GM11168 (cell line): ENCODE measurements at regions not wholly inside any gene's neighbourhood (a gene's known extent, or its start where the extent isn't known, plus 50 kb on each side); places are given as distances from the start of the nearest gene placed in this dataset.
"Not testable (repeated sequence)": the region's sequence is repeated elsewhere in the genome, so short reads cannot be mapped to it uniquely, and the experiment has no call there.

Source experiments
- in situ Hi-C: fragments of 300-500 bp; cut with MboI; formaldehyde crosslinking; loops from one replicate; pipeline ENCODE4 v1.12.0; 2022; ENCODE audit warnings: low sequenced_read_pairs; ENCODE audit not compliant: unreplicated experiment

DNA sequence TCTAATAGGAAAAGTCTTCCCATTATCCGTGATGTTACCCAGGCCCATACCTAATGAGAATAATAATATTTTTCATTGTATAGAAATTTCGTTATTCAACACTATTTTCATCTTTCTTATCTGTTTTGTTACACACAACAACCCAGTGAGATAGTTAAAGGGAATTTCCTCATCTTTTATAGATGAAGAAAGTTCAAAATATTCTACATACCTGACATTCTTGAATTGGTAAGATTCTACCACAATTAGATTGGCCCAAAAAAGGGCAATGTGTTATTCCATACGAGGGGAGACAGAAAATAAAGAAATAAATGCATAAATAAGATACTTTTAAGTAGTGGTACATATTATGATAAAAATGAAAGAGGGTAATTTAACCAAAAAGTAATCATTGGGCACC lies 405.5 kb upstream of the ADAMTS5 start:
- in situ Hi-C loops, result no loop called here

GRCh38 chr21:27371975-27372331 lies 405.1 kb upstream of the ADAMTS5 start:
- in situ Hi-C loops, result no loop called here

- in situ Hi-C loops, result no loop called here
These were observed 404.5 kb upstream of the ADAMTS5 start for GRCh38 chr21:27371115-27371974.

DNA sequence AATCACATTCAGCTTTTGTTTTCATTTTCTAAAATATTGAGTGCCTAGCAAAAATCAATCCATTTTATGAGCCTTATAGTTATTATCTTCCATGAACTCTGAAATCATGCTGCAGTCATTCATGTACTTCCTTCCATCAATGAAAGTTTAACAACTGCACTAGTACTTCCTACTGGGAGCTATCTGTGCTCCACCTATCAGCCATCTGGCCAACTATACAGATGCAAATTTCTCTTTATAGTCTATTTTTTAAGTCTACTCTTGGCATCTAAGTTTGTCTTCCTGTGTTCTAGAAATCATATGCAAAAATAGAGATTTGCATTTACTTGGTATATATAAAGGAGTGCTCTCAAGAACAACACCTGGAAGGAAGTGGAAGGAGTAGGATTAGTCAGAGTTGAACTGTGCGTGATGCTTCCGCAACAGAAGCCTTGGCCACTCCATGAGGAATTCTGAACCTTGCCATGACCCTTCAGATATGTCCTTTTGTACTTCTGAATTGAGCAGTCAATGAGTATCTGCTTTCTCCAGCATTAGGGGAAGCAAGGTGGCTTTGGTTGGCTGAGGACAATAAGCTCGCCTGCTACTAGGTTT lies 403.2 kb upstream of the ADAMTS5 start:
- in situ Hi-C loops, result no loop called here

GRCh38 chr21:27369234-27369633 lies 402.3 kb upstream of the ADAMTS5 start:
- in situ Hi-C loops, result no loop called here

GRCh38 chr21:27366646-27367235 lies 399.9 kb upstream of the ADAMTS5 start:
- in situ Hi-C loops, result no loop called here

DNA sequence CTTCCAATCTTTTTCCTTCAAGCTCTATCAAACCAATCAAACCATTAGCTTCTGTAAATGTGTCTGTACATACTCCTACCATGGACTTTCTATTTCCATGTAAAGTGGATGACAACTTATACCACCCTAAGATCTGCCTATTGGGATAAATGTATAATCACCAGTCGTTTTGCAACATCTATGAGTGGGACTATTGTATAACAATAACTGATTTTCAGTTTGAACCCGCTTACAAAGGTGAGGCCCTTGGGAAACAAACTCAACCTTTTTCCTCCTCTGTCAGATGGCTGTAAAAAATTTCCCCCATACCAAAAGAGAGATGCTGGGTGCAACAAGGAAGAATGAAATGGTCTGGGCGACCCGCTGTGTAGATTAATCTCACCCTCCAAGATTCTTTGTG lies 399.1 kb upstream of the ADAMTS5 start:
- in situ Hi-C loops, result no loop called here

GRCh38 chr21:27365394-27365793 lies 398.5 kb upstream of the ADAMTS5 start:
- in situ Hi-C loops, result no loop called here

DNA sequence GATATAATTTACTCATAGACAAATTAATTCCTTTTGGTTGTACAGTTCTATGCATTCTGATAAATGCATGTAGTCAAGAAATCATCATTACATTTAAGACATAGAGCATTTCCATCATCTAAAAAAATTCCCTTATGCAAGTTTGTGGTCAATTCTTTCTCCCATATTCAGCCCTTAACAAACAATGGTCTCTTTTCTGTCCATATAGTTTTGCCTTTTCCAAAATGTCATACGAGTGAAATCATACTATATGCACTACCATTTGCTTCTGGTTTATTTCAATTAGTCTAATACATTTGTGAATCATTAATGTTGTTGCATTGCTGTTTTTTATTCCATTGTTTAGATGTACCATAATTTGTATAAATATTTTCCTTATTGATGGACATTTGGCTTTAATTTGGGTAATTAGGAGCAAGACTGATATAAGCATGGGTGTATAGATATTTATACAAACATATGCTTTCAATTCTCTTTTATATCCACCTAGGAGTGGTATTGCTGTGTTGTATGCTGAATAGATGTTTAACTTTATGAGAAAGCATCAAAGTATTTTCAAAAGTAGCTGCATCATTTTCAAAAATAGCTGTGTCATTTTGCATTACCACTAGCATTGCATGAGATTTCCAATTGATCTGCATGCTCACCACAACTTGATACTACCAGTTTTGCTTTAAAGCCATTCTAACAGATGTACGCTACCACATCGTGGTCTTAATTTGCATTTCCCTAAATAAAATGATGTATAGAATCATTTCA lies 397.0 kb upstream of the ADAMTS5 start:
- in situ Hi-C loops, result no loop called here

DNA sequence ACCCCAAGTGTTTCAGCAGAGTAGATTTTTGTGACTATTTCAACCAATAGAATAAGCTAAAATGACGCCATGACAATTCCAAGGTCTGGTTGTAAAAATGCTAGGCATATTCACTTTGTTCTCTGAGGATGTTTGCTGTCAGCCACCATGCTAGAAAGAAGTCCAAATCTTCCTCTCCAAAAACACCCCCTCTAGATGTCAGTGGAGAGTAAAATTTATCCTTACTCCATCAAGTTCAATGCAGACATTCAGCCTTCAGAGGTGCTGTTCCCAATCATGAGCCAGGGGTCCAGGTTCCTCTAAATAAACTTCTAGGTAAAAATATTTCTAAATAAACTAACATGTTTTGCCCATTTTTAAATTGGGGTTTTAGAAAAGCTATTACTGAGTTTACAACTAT lies 395.4 kb upstream of the ADAMTS5 start:
- in situ Hi-C loops, result no loop called here

- in situ Hi-C loops, result no loop called here
These were observed 392.3 kb upstream of the ADAMTS5 start for GRCh38 chr21:27359141-27359540.

DNA sequence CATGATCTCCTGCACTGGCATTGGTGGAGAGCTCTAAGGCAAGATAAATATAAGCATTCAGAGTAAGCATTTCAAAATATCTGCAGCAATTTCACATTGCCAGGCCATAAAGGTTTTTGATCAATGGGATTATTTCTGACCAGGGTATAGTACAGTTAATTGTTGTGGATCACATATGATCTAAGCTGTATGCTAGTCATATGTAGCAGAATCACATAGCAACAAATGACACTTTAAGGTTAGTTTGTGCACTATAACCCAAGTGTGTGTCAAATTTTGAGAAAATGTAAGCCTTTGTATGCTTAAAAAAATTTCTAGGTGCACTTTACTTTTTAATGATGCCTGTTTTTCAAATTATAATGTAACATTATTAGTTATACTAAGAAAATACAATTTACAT lies 386.0 kb upstream of the ADAMTS5 start:
- in situ Hi-C loops, result no loop called here

DNA sequence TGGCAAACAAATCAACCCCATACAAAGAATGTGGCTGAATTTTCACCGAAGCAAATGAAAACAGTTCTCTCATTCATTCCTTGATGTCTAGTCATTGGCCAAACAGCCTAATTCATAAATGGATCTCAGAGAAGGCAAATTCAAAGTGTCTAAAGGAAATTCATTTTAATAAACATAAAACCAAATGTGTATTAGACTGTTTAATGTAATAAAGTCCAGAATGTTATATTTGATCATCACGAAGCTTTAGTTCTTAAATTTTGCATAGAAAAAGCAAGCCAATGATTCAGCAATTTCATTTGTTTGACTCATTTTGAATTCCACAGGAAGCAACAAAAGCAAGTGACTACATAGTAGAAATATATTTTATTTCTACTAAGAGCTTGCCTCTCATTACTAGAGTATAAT lies 379.2 kb upstream of the ADAMTS5 start:
- in situ Hi-C loops, result no loop called here

- in situ Hi-C loops, result no loop called here
These were observed 373.0 kb upstream of the ADAMTS5 start for GRCh38 chr21:27339902-27340301.

GRCh38 chr21:27338007-27338406 lies 371.1 kb upstream of the ADAMTS5 start:
- in situ Hi-C loops, result not testable (repeated sequence)

DNA sequence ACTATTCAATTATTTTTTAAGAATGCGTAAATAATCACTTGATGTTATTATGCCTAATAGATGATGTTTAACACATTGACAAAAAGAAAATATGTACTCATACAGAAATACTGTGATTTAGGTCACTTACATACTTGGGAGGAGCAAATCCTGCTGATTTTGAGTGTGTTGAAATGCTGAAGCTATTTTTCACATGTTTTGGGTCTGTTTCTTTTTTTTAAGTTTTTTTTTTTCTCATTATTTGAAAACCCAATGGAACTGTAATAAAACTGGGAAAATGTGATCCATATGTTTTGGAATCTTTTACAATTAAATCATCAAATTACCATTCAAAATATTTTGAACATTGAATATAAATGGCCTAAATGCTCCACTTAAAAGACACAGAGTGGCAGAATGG lies 366.2 kb upstream of the ADAMTS5 start:
- in situ Hi-C loops, result no loop called here

DNA sequence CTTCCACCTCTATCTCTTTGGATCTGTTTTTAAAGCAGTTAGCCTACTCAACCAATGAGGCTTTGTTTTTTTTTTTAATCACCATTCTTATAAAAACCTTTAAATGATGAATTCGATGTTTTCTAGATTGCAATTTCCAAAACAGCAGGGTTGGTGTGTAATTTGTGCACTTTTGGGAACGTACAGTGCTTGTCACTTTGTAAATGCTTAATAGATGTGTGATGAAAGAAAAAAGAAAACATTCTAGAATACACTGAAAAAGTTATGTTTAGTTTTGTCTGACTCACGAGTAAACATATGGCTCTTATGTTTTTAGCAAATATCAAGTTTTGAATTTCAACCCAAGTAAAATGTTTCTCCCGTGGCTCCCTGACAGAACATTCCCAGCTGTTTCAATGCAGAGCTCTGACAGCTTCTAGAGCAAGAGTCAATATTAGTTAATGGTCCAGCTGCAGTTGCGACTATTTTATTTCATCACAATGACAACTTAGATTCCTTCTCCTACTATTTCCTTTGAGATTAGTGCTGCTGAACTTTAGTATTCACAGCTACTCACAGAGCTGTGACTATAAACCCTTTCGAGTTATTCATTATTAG lies 362.5 kb upstream of the ADAMTS5 start:
- in situ Hi-C loops, result no loop called here

GRCh38 chr21:27326301-27326700 lies 359.4 kb upstream of the ADAMTS5 start:
- in situ Hi-C loops, result no loop called here

- in situ Hi-C loops, result no loop called here
These were observed 356.4 kb upstream of the ADAMTS5 start for GRCh38 chr21:27323331-27323730.

DNA sequence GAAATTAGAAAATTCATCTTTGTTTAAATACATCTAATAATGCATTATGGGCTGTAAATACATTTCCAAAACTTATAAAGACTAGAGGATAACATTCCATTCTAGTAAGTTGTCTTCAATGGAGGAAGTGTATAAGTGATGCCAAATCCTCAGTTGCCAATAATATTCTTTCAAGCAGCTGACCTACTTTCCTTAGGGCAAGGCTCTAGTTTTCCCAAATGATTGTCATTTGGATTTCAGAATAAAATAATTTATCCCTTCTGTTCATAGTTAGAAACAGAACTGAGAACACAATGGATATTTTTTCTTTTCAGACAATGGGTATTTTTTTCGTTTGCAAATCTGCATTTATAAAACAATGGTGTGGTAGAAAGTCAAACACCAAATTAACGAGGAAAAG lies 354.9 kb upstream of the ADAMTS5 start:
- in situ Hi-C loops, result no loop called here

GRCh38 chr21:27320868-27321267 lies 354.0 kb upstream of the ADAMTS5 start:
- in situ Hi-C loops, result no loop called here
